ENCODE measurements at regions not wholly inside any gene's neighbourhood (a gene's known extent, or its start where the extent isn't known, plus 50 kb on each side); places are given as distances from the start of the nearest gene placed in this dataset.

DNA sequence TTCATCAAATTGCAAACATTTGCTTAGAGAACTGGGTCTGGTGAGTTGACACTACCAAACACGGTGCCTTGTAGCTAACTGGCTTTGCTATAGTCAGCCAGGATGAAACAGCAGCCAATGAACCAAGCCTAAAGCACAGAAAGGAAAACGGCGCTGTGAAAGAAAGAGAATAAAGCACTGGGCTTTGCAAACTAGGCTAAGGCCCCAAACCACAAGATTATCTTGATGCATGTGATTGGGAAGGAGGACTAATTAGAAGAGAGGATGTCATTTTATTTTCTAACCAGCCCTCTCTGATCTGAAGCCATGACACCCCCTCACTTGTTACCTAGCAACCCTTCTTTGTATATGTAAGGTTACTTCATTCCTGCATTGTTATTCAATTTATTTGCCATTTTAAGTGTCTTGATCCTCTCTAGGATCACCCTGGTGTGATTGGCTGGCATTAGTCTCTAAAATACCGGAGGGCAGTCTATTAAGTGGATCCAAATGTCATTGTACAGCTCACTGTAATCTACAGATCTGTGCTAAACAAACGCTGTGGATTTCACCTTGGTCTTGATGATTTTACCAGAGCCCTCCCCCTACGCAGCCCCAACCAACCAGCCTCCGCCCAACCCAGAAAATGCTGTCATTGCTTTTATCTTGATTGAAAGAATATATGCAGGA, 395.4 kb upstream of the ACVR2A start:
- H3K4me3 ChIP-seq (ENCODE audit: low read length) = no peak overlapping the region
- no peak for DNase-seq (ENCODE audit: low read depth)
- TF ChIP-seq, protein P1, sequence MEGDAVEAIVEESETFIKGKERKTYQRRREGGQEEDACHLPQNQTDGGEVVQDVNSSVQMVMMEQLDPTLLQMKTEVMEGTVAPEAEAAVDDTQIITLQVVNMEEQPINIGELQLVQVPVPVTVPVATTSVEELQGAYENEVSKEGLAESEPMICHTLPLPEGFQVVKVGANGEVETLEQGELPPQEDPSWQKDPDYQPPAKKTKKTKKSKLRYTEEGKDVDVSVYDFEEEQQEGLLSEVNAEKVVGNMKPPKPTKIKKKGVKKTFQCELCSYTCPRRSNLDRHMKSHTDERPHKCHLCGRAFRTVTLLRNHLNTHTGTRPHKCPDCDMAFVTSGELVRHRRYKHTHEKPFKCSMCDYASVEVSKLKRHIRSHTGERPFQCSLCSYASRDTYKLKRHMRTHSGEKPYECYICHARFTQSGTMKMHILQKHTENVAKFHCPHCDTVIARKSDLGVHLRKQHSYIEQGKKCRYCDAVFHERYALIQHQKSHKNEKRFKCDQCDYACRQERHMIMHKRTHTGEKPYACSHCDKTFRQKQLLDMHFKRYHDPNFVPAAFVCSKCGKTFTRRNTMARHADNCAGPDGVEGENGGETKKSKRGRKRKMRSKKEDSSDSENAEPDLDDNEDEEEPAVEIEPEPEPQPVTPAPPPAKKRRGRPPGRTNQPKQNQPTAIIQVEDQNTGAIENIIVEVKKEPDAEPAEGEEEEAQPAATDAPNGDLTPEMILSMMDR (conservative IDR thresholded peaks at IDR 0.05; ENCODE audit: low read length) = no peak

GRCh38 chr2:147442816-147443215, 402.0 kb upstream of the ACVR2A start:
- DNase-seq (ENCODE audit: low read depth) = no peak
- TF ChIP-seq, protein P1 (conservative IDR thresholded peaks at IDR 0.05; ENCODE audit: low read length) = no peak
- no peak overlapping the region for H3K4me3 ChIP-seq (ENCODE audit: low read length)

GRCh38 chr2:147441182-147441581, 403.6 kb upstream of the ACVR2A start:
- no peak for DNase-seq (ENCODE audit: low read depth)
- TF ChIP-seq, protein P1 (conservative IDR thresholded peaks at IDR 0.05; ENCODE audit: low read length) = no peak

DNA sequence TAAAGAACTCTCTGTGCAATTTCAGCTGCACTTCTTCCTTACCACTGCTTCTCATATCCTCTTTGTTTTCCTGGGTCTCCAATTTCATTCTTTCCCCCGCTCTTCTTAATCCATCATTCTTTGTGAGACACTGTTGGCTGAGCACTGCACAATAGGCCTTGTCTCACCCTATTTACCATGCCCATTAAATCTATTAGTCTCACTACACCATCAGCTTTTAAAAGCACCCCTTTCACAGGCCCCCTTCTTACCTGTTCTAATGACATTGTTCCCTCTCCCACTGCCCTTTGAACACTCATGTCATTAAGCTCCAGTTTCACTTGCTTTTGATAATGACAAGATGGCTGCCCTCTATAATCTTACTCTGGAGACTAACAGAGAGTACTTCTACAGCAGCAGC, 404.1 kb upstream of the ACVR2A start:
- TF ChIP-seq, protein P1 (conservative IDR thresholded peaks at IDR 0.05; ENCODE audit: low read length) = no peak
- H3K4me3 ChIP-seq (ENCODE audit: low read length) = no peak overlapping the region
- DNase-seq (ENCODE audit: low read depth) = no peak

More at GRCh38 chr2:147441182-147441581, 403.6 kb upstream of the ACVR2A start:
- H3K4me3 ChIP-seq (ENCODE audit: low read length) = no peak overlapping the region

DNA sequence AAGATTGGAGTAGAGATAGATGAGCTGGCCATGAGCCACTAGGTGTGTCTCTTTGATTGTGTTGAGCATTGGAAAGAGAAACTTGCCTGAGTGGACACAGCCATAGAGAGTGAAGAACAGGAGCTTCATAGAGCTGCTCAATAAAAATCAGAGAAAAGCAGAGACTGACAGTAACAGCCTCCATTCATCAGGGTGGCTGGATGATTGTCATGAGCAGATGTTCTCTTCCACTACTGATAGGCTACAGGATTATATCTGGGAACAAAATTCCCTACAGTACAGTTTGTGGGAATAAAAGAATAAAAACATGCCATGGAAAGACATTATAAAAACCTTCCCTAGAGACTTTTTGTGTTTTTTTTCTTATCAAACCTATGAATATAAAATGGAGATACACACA, 404.8 kb upstream of the ACVR2A start:
- TF ChIP-seq, protein P1 (conservative IDR thresholded peaks at IDR 0.05; ENCODE audit: low read length) = no peak
- no peak overlapping the region for H3K4me3 ChIP-seq (ENCODE audit: low read length)
- no peak for DNase-seq (ENCODE audit: low read depth)

DNA sequence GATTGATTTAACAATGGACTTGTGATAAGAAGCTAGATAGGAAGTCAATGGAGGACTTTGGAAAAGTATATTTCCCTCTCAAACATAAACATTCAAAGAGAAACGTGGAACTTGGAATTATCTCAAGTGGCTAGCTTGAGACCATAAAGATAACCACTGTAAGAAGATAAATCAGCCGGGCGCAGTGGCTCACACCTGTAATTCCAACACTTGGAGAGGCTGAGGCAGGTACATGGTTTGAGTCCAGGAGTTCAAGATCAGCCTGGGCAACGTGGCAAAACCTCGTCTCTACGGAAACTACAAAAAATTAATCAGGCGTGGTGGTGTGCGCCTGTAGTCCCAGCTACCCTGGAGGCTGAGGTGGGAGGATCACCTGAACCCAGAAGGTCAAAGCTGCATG, 405.9 kb upstream of the ACVR2A start:
- TF ChIP-seq, protein P1 (conservative IDR thresholded peaks at IDR 0.05; ENCODE audit: low read length) = no peak
- DNase-seq (ENCODE audit: low read depth) = no peak
- H3K4me3 ChIP-seq (ENCODE audit: low read length) = no peak overlapping the region

- TF ChIP-seq, protein P1 (conservative IDR thresholded peaks at IDR 0.05; ENCODE audit: low read length) = no peak
- no peak for DNase-seq (ENCODE audit: low read depth)
- no peak overlapping the region for H3K4me3 ChIP-seq (ENCODE audit: low read length)
Measured at GRCh38 chr2:147433822-147434221, 411.0 kb upstream of the ACVR2A start.
